ENCODE measurements at regions not wholly inside any gene's neighbourhood (a gene's known extent, or its start where the extent isn't known, plus 50 kb on each side); places are given as distances from the start of the nearest gene placed in this dataset.

DNA sequence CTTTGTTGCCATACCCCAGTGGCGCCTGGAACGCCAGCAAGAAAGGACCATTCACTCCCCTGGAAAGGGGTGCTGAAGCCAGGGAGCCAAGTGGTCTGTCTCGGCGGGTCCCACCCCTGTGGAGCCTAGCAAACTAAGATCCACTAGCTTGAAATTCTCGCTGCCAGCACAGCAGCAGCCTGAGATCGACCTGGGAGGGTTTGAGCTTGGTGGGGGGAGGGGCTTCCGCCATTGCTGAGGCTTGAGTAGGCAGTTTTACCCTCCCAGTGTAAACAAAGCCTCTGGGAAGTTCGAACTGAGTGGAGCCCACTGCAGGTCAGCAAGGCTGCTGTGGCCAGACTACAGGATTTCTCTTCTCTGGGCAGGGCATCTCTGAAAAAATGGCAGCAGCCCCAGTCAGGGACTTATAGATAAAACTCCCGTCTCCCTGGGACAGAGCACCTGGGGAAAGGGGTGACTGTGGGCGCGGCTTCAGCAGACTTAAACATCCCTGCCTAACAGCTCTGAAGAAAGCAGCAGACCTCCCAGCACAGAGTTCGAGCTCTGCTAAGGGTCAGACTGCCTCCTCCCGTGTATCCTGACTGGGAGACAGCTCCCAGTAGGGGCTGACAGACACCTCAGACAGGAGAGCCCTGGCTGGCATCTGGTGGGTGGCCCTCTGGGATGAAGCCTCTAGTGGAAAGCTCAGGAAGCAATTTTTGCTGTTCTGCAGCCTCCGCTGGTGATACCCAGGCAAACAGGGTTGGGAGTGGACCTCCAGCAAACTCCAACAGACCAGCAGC is 281.1 kb upstream of the SP4 start:
- no peak for FAIRE-seq

More for the DNA sequence above, 281.1 kb upstream of the SP4 start:
- H4K20me1 ChIP-seq (replicated peaks; ENCODE audit: control insufficient read depth, extremely low read depth, insufficient read depth, low read length): no peaks in the 10 kb centered on the region
- no peaks in the 10 kb centered on the region for H3K9me1 ChIP-seq (replicated peaks; ENCODE audit: control insufficient read depth, extremely low read depth, insufficient read depth, low read length)
- dilution Hi-C loops (cut with MboI; ENCODE audit: extremely low pct_ligation_motif_present, low sequenced_read_pairs): no loop called here
- BruUV-seq (replicated peaks): no TSS peak
- no peak overlapping the region for H2AFZ ChIP-seq (ENCODE audit: low read depth, low read length)
- no peak for TF ChIP-seq EZH2 (IDR thresholded peaks at IDR 0.05; ENCODE audit: borderline replicate concordance, low read depth, low read length, severe bottlenecking)
- TF ChIP-seq POLR2AphosphoS5 (IDR thresholded peaks at IDR 0.05; ENCODE audit: insufficient read depth, low read depth, low read length): no peak
- TF ChIP-seq, protein P1, sequence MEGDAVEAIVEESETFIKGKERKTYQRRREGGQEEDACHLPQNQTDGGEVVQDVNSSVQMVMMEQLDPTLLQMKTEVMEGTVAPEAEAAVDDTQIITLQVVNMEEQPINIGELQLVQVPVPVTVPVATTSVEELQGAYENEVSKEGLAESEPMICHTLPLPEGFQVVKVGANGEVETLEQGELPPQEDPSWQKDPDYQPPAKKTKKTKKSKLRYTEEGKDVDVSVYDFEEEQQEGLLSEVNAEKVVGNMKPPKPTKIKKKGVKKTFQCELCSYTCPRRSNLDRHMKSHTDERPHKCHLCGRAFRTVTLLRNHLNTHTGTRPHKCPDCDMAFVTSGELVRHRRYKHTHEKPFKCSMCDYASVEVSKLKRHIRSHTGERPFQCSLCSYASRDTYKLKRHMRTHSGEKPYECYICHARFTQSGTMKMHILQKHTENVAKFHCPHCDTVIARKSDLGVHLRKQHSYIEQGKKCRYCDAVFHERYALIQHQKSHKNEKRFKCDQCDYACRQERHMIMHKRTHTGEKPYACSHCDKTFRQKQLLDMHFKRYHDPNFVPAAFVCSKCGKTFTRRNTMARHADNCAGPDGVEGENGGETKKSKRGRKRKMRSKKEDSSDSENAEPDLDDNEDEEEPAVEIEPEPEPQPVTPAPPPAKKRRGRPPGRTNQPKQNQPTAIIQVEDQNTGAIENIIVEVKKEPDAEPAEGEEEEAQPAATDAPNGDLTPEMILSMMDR (IDR thresholded peaks at IDR 0.05; ENCODE audit: extremely low read depth in 1 of 2, insufficient read depth in 1 of 2, low read depth in 1 of 2, low read length in 2 of 2): no peak
- TF ChIP-seq, protein P2, sequence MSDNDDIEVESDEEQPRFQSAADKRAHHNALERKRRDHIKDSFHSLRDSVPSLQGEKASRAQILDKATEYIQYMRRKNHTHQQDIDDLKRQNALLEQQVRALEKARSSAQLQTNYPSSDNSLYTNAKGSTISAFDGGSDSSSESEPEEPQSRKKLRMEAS (IDR thresholded peaks at IDR 0.05; ENCODE audit: insufficient read depth, insufficient read length): no peak
- TF ChIP-seq FOS (IDR thresholded peaks at IDR 0.05; ENCODE audit: borderline replicate concordance, insufficient read depth, low read length): no peak
- TF ChIP-seq POLR2A (IDR thresholded peaks at IDR 0.05; ENCODE audit: low read depth, low read length): no peak
- no peak for TF ChIP-seq JUN (IDR thresholded peaks at IDR 0.05; ENCODE audit: borderline replicate concordance, insufficient read depth, insufficient read length, low read depth)
- H3K27me3 ChIP-seq (ENCODE audit: control insufficient read depth in 2 of 2, insufficient read depth in 2 of 2, low read length in 2 of 2): no peaks in the 10 kb centered on the region
- ChIA-PET CTCF (no interaction called here), POLR2A (no interaction called here)
- H3K9ac ChIP-seq (replicated peaks; ENCODE audit: extremely low read depth, insufficient read depth, low read length): no peak overlapping the region
- H3K79me2 ChIP-seq (ENCODE audit: control insufficient read depth, insufficient read depth, low read length): no peaks in the 10 kb centered on the region
- intact Hi-C loops (cut with micrococcal nuclease): no loop called here
- no peaks in the 10 kb centered on the region for H3K36me3 ChIP-seq (ENCODE audit: control insufficient read depth in 2 of 2, extremely low read depth in 1 of 2, insufficient read depth in 2 of 2, low read length in 2 of 2)
- H3K9me3 ChIP-seq (replicated peaks; ENCODE audit: control insufficient read depth, insufficient read depth, low read length): no peaks in the 10 kb centered on the region
- H3K4me3 ChIP-seq (replicated peaks in 1 of 3; ENCODE audit: insufficient read depth in 1 of 3, low read depth in 1 of 3, low read length in 3 of 3): no peak overlapping the region
- no peak overlapping the region for H3K27ac ChIP-seq (ENCODE audit: insufficient read depth, low read depth, low read length)
- no peak for DNase-seq (ENCODE audit: low read depth, low spot score)
- H3K4me2 ChIP-seq (ENCODE audit: insufficient read depth, low read length): no peak overlapping the region
- H3K4me1 ChIP-seq (ENCODE audit: control insufficient read depth, extremely low read depth, insufficient read depth, low read length): no peaks in the 10 kb centered on the region

All from endothelial cell of umbilical vein (primary cell).